HepG2 (cell line): ENCODE measurements at regions not wholly inside any gene's neighbourhood (a gene's known extent, or its start where the extent isn't known, plus 50 kb on each side); places are given as distances from the start of the nearest gene placed in this dataset.
"Not testable (repeated sequence)": the region's sequence is repeated elsewhere in the genome, so short reads cannot be mapped to it uniquely, and the experiment has no call there.

Experiments used
- ATAC-seq: fragments of 200-7000 bp; cut with Tn5 transposase; 3 replicates; pipeline ENCODE4 v1.9.1; 2020; ENCODE audit warnings: mild to moderate bottlenecking, moderate library complexity
- BruUV-seq: library from RNA; stranded (reverse); fragments of 400-500 nt; replicated peaks from 2 replicates; lab custom pipeline; 2021; lab: Mats Ljungman, UMichigan
- CTCF ChIA-PET: fragments of 300-600 bp; formaldehyde crosslinking; extraction: SDS; loops from one replicate; lab custom pipeline; 2021; ENCODE audit warnings: low total read pairs, inconsistent platforms, low intra/inter-chr PET ratio; lab: Yijun Ruan, JAX
- POLR2A ChIA-PET: fragments of 350-600 bp; sonication (Branson Sonifier 250); formaldehyde crosslinking; loops from one replicate; lab custom pipeline; 2020; ENCODE audit warnings: antibody characterized with exemption, inconsistent platforms; lab: Yijun Ruan, JAX
- DNase-seq: peaks from one replicate; pipeline ENCODE4 v3.0.0-alpha.2; 2015; ENCODE audit warnings: low spot score
- FAIRE-seq: peaks from 3 replicates; lab custom pipeline; 2011; peaks lifted over from hg19 to GRCh38; lab: Jason Lieb, UNC
- H2AFZ ChIP-seq: one replicate; pipeline ENCODE4 v1.6.1; 2011; ENCODE audit warnings: low read length, inconsistent platforms
- H3K27ac ChIP-seq: fragments of 300-600 bp; 3 replicates; pipeline ENCODE4 v1.8.0; 2011; ENCODE audit warnings: mixed run types, mild to moderate bottlenecking, mixed read lengths, low read length, inconsistent platforms; ENCODE audit not compliant: insufficient read depth; ENCODE audit errors: extremely low read length
- H3K27me3 ChIP-seq, 2 experiments: fragments of 200-600 bp in 1 of 2; 2 replicates in 1 of 2; 3 replicates in 1 of 2; pipeline versions ENCODE4 v1.6.0 to v1.8.0; 2011; ENCODE audit warnings: low read length in 2 of 2, mild to moderate bottlenecking in 2 of 2, moderate library complexity in 2 of 2, inconsistent platforms in 1 of 2; ENCODE audit not compliant: insufficient read depth in 2 of 2, control insufficient read depth in 1 of 2
- H3K36me3 ChIP-seq, 2 experiments: fragments of 200-600 bp in 1 of 2; replicated peaks in 1 of 2; 2 replicates in 1 of 2; 3 replicates in 1 of 2; pipeline versions ENCODE4 v1.5.1 to v1.8.0; 2011; ENCODE audit warnings: low read length in 2 of 2, inconsistent platforms in 1 of 2; ENCODE audit not compliant: insufficient read depth in 2 of 2, control insufficient read depth in 1 of 2
- H3K4me1 ChIP-seq: 2 replicates; pipeline ENCODE4 v1.5.1; 2012; ENCODE audit warnings: low read length, inconsistent platforms; ENCODE audit not compliant: insufficient read depth
- H3K4me2 ChIP-seq: 2 replicates; pipeline ENCODE4 v1.6.0; 2011; ENCODE audit warnings: low read depth, low read length, inconsistent platforms
- H3K4me3 ChIP-seq, 3 experiments: fragments of 200-600 bp in 1 of 3; sonication (generic), shearing (Covaris generic) in 1 of 3; replicated peaks in 1 of 3; 2 replicates each; pipeline ENCODE4 v1.5.1; 2011 to 2016; ENCODE audit warnings: low read length in 3 of 3, inconsistent platforms in 2 of 3, low read depth in 2 of 3, mild to moderate bottlenecking in 2 of 3, control low read depth in 1 of 3, mixed read lengths in 1 of 3; ENCODE audit not compliant: insufficient read depth in 1 of 3
- H3K79me2 ChIP-seq: one replicate; pipeline ENCODE4 v1.6.1; 2011; ENCODE audit warnings: low read length, inconsistent platforms; ENCODE audit not compliant: insufficient read depth
- H3K9ac ChIP-seq: 2 replicates; pipeline ENCODE4 v1.6.0; 2011; ENCODE audit warnings: mild to moderate bottlenecking, low read depth, low read length, inconsistent platforms; ENCODE audit not compliant: insufficient read depth
- H3K9me3 ChIP-seq: 2 replicates; pipeline ENCODE4 v1.5.1; 2012; ENCODE audit warnings: mild to moderate bottlenecking, low read length
- H4K20me1 ChIP-seq: 2 replicates; pipeline ENCODE4 v1.6.0; 2011; ENCODE audit warnings: inconsistent platforms, mild to moderate bottlenecking, low read length, moderate library complexity; ENCODE audit not compliant: insufficient read depth
- ARNT2 ChIP-seq: sonication (generic); formaldehyde crosslinking; IDR thresholded peaks from 2 replicates; pipeline ENCODE4 v1.8.0; 2022; ENCODE audit warnings: mild to moderate bottlenecking, low read depth, missing genetic modification reagents, moderate library complexity
- IKZF4 ChIP-seq: sonication (generic); formaldehyde crosslinking; IDR thresholded peaks from 2 replicates; pipeline ENCODE4 v1.5.1; 2020; ENCODE audit warnings: borderline replicate concordance, mild to moderate bottlenecking, low read depth, missing genetic modification reagents; ENCODE audit errors: not compliant biosample characterization
- KDM4B ChIP-seq: sonication (generic); formaldehyde crosslinking; IDR thresholded peaks from 2 replicates; pipeline ENCODE4 v1.4.0; 2020; ENCODE audit warnings: missing genetic modification reagents
- SALL1 ChIP-seq: sonication (generic); formaldehyde crosslinking; IDR thresholded peaks from 2 replicates; pipeline ENCODE4 v1.8.0; 2022; ENCODE audit warnings: mild to moderate bottlenecking, missing genetic modification reagents
- ZFP36 ChIP-seq: fragments of 150-350 bp; IDR thresholded peaks from 2 replicates; pipeline ENCODE4 v1.6.1; 2018; ENCODE audit warnings: borderline replicate concordance, low read length, low read depth; ENCODE audit not compliant: partially characterized antibody
- ZSCAN20 ChIP-seq: sonication (generic); formaldehyde crosslinking; IDR thresholded peaks from 2 replicates; pipeline ENCODE4 v1.4.0; 2020; ENCODE audit warnings: missing genetic modification reagents, mild to moderate bottlenecking, borderline replicate concordance
- WGBS: methylation state at CpG from one replicate; pipeline ENCODE4 v1.1.6; 2017; ENCODE audit warnings: low lambda C conversion rate; 5-methylcytosine and 5-hydroxymethylcytosine counted together
- in situ Hi-C: cut with HindIII; loops from 2 replicates; pipeline ENCODE4 v1.10.0; 2017; ENCODE audit warnings: low pct_unique_long_range_greater_than_20kb; ENCODE audit not compliant: extremely low pct_ligation_motif_present
- intact Hi-C: fragments of 100-400 bp; cut with micrococcal nuclease; formaldehyde crosslinking; loops from one replicate; pipeline ENCODE4 v1.10.0; 2022; ENCODE audit not compliant: unreplicated experiment

DNA sequence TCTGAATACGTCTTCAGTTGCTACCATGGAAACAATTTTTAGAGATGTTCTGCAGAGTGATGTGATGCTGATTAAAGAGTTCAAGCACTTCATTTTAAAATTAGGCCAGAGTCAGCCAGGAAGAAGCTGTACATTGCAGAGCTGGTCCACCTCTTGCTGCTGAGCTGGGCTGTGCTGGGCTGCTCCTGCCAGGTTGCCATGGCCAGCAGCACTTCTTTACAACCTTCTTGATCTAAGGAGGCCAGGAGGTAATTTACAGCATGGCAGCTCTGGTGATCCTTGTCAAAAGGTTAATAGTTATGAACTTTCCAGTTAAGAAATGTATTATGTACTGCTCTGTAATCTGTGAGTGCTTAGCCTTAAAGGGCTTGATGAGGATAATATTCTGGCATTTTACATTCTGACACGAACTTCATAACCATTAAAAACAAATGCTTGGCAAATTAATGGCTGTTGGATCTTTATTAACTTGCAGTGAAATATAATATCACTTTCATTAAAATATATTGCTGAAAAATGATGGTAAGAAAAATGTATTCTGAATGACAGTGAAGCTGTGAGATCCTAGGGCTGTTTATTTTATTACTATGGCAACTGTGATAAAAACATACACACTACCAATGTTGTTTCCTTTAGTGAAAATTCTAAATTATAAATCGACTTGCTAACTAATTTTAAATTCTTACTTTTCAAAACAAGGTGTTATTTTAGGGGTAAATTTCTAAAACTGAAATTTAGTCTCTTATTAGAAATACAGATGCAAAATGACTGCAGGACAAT lies 259.7 kb downstream of the RFPL4B start:
- Histone ChIP-seq H3K27me3 (no peaks in the 10 kb centered on the region), H3K4me2 (no peak overlapping the region), H4K20me1 (no peaks in the 10 kb centered on the region), H3K27ac (no peak overlapping the region), H3K36me3 (no peaks in the 10 kb centered on the region), H2AFZ (no peak overlapping the region), H3K4me3 (no peak overlapping the region), H3K4me1 (no peaks in the 10 kb centered on the region), H3K9ac (no peak overlapping the region), H3K79me2 (no peaks in the 10 kb centered on the region), H3K9me3 (peaks cover 55% of the 10 kb centered on the region)
- TF ChIP-seq ZSCAN20 (CRISPR knock-in tag), result no peak
- no peak for TF ChIP-seq IKZF4
- no peak for TF ChIP-seq SALL1
- TF ChIP-seq KDM4B, result no peak
- no peak for TF ChIP-seq ARNT2
- intact Hi-C loops, result no loop called here
- DNase-seq, result no peak
- in situ Hi-C loops, result no loop called here
- ChIA-PET CTCF (no interaction called here), POLR2A (no interaction called here)
- ATAC-seq, result no peak
- BruUV-seq, result no TSS peak
- 6% methylated on average over 3 of the region's 3 CpGs for WGBS
- no peak for FAIRE-seq

DNA sequence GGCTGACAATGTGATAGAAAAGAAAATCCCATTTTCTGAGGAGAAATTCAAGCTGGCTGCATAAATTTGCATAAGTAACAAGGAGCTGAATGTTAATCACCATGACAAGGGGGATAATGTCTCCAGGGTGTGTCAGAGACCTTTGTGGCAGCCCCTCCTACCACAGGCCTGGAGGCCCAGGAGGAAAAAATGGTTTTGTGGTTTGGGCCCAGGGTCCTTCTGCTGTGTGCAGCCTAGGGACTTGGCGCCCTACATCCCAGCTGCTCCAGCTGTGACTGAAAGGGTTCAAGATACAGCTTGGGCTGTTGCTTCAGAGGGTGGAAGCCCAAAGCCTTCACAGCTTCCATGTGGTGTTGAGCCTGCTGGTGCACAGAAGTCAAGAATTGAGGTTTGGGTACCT lies 261.8 kb downstream of the RFPL4B start:
- POLR2A ChIA-PET, FAIRE-seq, DNase-seq, ATAC-seq, intact Hi-C loops, H3K4me3 ChIP-seq, H3K4me1 ChIP-seq, CTCF ChIA-PET, H2AFZ ChIP-seq, H3K36me3 ChIP-seq, H3K9ac ChIP-seq, H3K79me2 ChIP-seq, H3K27ac ChIP-seq, BruUV-seq, H3K27me3 ChIP-seq, in situ Hi-C loops, H3K4me2 ChIP-seq, H4K20me1 ChIP-seq: not testable (repeated sequence)
- TF ChIP-seq ZFP36, result peak; percentile 43
- H3K9me3 ChIP-seq, result peaks cover 39% of the 10 kb centered on the region
- 14% methylated on average over 1 of the region's 1 CpG for WGBS
